ENCODE measurements at regions not wholly inside any gene's neighbourhood (a gene's known extent, or its start where the extent isn't known, plus 50 kb on each side); places are given as distances from the start of the nearest gene placed in this dataset.

GRCh38 chr17:13323990-13324389, 277.7 kb downstream of the HS3ST3A1 start:
- TF ChIP-seq CTCF (IDR thresholded peaks at IDR 0.05; ENCODE audit: low read depth, low read length, missing control alignments), result no peak
- DNase-seq (ENCODE audit: extremely low read depth, low read depth), result no peak
- H3K4me3 ChIP-seq (replicated peaks; ENCODE audit: low read depth, low read length), result no peak overlapping the region

- H3K4me3 ChIP-seq (replicated peaks; ENCODE audit: low read depth, low read length), result no peak overlapping the region
- no peak for TF ChIP-seq CTCF (IDR thresholded peaks at IDR 0.05; ENCODE audit: low read depth, low read length, missing control alignments)
- no peak for DNase-seq (ENCODE audit: extremely low read depth, low read depth)
Observed at GRCh38 chr17:13321951-13322701, 279.6 kb downstream of the HS3ST3A1 start.

DNA sequence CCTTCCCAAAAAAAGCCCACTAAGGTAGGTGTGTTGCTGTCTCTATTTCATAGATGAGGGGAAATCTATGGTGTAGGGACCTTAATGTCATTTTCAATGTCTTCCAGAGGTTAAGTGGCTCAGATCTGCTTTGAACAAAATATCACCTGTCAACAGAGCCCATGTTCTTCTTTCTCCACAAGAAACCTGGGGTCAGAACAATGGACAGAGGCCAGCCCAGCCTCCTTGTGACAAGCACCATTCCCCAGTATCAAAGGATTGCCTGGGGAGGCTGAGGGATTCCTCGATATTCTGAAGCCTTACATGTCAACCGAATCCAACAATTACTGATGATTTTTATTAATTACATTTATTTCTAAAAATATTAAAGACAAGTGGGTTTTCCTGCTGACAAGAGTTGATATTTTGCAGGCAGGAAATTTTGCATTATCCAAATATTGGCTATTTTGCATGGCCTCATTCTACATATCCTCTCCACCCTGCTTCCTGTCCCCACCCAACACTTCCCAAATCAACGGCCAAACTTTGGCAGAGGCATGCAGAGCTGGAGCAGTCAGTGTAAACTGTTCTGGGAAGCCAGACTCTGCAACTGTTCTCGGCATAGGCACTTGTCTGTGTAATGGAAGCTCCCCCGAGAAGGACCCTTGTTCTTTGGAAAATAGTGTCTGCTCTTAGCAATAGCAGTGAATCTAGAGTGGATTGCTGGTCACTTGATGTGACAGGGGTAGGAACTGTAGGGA, 281.5 kb downstream of the HS3ST3A1 start:
- TF ChIP-seq CTCF (IDR thresholded peaks at IDR 0.05; ENCODE audit: low read depth, low read length, missing control alignments), result no peak
- H3K4me3 ChIP-seq (replicated peaks; ENCODE audit: low read depth, low read length), result no peak overlapping the region
- no peak for DNase-seq (ENCODE audit: extremely low read depth, low read depth)

DNA sequence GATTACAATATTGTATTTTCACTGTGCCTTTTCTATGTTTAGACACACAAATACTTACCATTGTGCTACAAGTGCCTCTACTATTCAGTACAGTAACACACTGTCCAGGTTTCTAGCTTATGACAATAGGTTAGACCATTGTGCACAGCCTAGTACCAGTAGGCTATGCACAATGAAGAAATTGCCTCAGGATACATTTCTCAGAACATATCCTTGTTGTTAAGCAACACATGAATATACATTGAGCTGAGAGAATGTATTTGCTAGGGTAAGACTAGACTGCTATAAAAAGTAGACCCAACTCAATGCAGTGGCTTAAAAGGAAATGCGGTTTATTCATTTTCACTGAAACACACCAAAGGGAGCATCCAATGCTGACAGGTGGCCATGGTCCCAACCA, 285.1 kb downstream of the HS3ST3A1 start:
- no peak for TF ChIP-seq CTCF (IDR thresholded peaks at IDR 0.05; ENCODE audit: low read depth, low read length, missing control alignments)

GRCh38 chr17:13311306-13311705, 290.4 kb downstream of the HS3ST3A1 start:
- no peak for TF ChIP-seq CTCF (IDR thresholded peaks at IDR 0.05; ENCODE audit: low read depth, low read length, missing control alignments)
- DNase-seq (ENCODE audit: extremely low read depth, low read depth), result peak; percentile 69
- no peak overlapping the region for H3K4me3 ChIP-seq (replicated peaks; ENCODE audit: low read depth, low read length)

More for the DNA sequence above, 285.1 kb downstream of the HS3ST3A1 start:
- no peak for DNase-seq (ENCODE audit: extremely low read depth, low read depth)
- H3K4me3 ChIP-seq (replicated peaks; ENCODE audit: low read depth, low read length), result no peak overlapping the region

DNA sequence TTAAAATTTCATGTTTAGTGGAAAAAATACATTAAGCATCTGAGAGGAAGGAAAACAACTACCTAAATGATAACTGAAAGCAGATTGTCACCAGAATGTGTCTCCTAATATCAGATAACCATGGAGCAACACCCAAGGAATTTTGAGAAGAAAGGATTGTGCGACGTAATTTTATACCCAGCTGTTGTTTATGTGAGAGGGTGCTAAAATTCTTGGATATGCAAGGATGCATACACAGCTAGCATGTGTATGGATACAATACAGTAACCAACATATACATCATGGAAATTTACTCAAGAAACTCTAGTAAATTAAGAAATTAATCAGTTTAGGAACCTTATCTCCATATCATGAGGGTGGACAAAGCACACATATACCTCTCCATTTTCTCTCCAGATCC, 290.9 kb downstream of the HS3ST3A1 start:
- no peak for DNase-seq (ENCODE audit: extremely low read depth, low read depth)
- TF ChIP-seq CTCF (IDR thresholded peaks at IDR 0.05; ENCODE audit: low read depth, low read length, missing control alignments), result no peak
- H3K4me3 ChIP-seq (replicated peaks; ENCODE audit: low read depth, low read length), result no peak overlapping the region
